Esophagus muscularis mucosa (tissue), 4 donors: ENCODE measurements at regions not wholly inside any gene's neighbourhood (a gene's known extent, or its start where the extent isn't known, plus 50 kb on each side); places are given as distances from the start of the nearest gene placed in this dataset.
"Not testable (repeated sequence)": the region's sequence is repeated elsewhere in the genome, so short reads cannot be mapped to it uniquely, and the experiment has no call there.

ENCODE experiments used
- DNase-seq: peaks from one replicate; pipeline ENCODE4 v3.0.0-alpha.2; 2017; ENCODE audit errors: extremely low spot score
- H3K27ac ChIP-seq, 4 donors: fragments of 200-600 bp; sonication (generic); replicated peaks in 1 of 4; 1 replicate in 3 of 4; 2 replicates in 1 of 4; pipeline ENCODE4 v1.5.1; 2016 to 2019; ENCODE audit warnings: mild to moderate bottlenecking in 1 of 4
- H3K27me3 ChIP-seq, 4 donors: fragments of 200-600 bp; sonication (generic); one replicate each; pipeline versions ENCODE4 v1.5.1 to v1.6.0; 2016 to 2019
- H3K36me3 ChIP-seq, 4 donors: fragments of 200-600 bp; sonication (generic); one replicate each; pipeline ENCODE4 v1.5.1; 2016 to 2019
- H3K4me1 ChIP-seq, 4 donors: fragments of 200-600 bp; sonication (generic); one replicate each; pipeline ENCODE4 v1.5.1; 2016 to 2019
- H3K4me3 ChIP-seq, 4 donors: fragments of 200-600 bp; sonication (generic); 1 replicate in 2 of 4; 2 replicates in 2 of 4; pipeline ENCODE4 v1.5.1; 2016 to 2019; ENCODE audit warnings: mild to moderate bottlenecking in 4 of 4, moderate library complexity in 1 of 4
- H3K9me3 ChIP-seq, 4 donors: fragments of 200-600 bp; sonication (generic); 1 replicate in 3 of 4; 2 replicates in 1 of 4; pipeline ENCODE4 v1.5.1; 2016 to 2019
- CTCF ChIP-seq, 3 experiments: fragments of 200-600 bp in 2 of 3; fragments of 450-650 bp in 1 of 3; sonication (generic) in 2 of 3; IDR thresholded peaks; one replicate each; pipeline ENCODE4 v1.5.1; 2017 to 2019; ENCODE audit warnings: antibody characterized with exemption in 3 of 3, mild to moderate bottlenecking in 2 of 3, moderate library complexity in 1 of 3
- EP300 ChIP-seq: sonication (generic); formaldehyde crosslinking; IDR thresholded peaks from one replicate; pipeline ENCODE4 v1.6.1; 2017; ENCODE audit warnings: antibody characterized with exemption
- POLR2A ChIP-seq: fragments of 450-650 bp; IDR thresholded peaks from one replicate; pipeline ENCODE4 v1.6.1; 2017; ENCODE audit warnings: antibody characterized with exemption, moderate library complexity, mild to moderate bottlenecking, low read depth
- POLR2AphosphoS5 ChIP-seq, 2 donors: sonication (generic); formaldehyde crosslinking; IDR thresholded peaks; one replicate each; pipeline ENCODE4 v1.6.1; 2017; ENCODE audit warnings: antibody characterized with exemption in 2 of 2
- WGBS: methylation state at CpG from one replicate; pipeline ENCODE4 v1.1.5; 2018; 5-methylcytosine and 5-hydroxymethylcytosine counted together
- intact Hi-C: fragments of 100-400 bp; cut with DNase I; formaldehyde crosslinking; loops from one replicate; pipeline ENCODE4 v1.15.1; 2023

DNA sequence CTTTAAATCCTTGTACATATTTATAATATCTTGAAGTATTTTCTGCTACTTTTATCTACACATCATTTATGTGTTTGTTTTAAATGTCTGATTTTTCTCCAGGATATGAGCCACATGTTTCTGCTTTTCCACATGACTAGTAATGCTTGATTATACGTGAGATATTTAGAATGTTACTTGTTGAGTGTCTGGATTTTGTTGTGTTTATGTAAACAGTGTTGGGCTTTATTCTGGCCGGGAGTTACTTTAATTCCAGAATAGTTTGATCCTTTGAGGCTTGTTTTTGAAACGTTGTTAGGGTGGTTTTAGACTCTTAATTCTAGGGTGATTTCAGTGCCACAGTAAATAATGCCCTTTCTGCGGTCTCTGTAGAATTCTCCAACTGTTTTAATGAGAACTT is 252.9 kb downstream of the BLID start:
- Histone ChIP-seq H3K36me3 (no peaks in the 10 kb centered on the region), H3K9me3 (peaks cover 0 to 3% (median 0%) of the 10 kb centered on the region in 4 donors), H3K4me1 (peaks cover 0 to 8% (median 0%) of the 10 kb centered on the region in 4 donors), H3K27ac (no peak overlapping the region), H3K27me3 (no peaks in the 10 kb centered on the region), H3K4me3 (no peak overlapping the region)
- WGBS = 77% methylated on average over 4 of the region's 4 CpGs
- TF ChIP-seq POLR2A = no peak
- TF ChIP-seq POLR2AphosphoS5 (IDR thresholded peaks at IDR 0.05) = no peak
- no peak for TF ChIP-seq EP300
- TF ChIP-seq CTCF (IDR thresholded peaks at IDR 0.05) = no peak
- intact Hi-C loops = no loop called here
- no peak for DNase-seq

GRCh38 chr11:121855138-121855537 is 260.9 kb downstream of the BLID start:
- H3K9me3 ChIP-seq = peaks cover 0 to 12% (median 5%) of the 10 kb centered on the region in 4 donors
- DNase-seq, H3K4me1 ChIP-seq, intact Hi-C loops, H3K36me3 ChIP-seq, H3K27me3 ChIP-seq, H3K4me3 ChIP-seq, H3K27ac ChIP-seq: not testable (repeated sequence)
- 94% methylated on average over 10 of the region's 11 CpGs for WGBS

- intact Hi-C loops = no loop called here
- Histone ChIP-seq H3K27me3 (no peaks in the 10 kb centered on the region), H3K36me3 (no peaks in the 10 kb centered on the region), H3K4me3 (no peak overlapping the region), H3K9me3 (peaks cover 0 to 3% (median under 1%) of the 10 kb centered on the region in 4 donors), H3K27ac (no peak overlapping the region), H3K4me1 (peaks cover 0 to 12% (median 6%) of the 10 kb centered on the region in 4 donors)
- TF ChIP-seq POLR2A = no peak
- no peak for TF ChIP-seq EP300
- TF ChIP-seq POLR2AphosphoS5 (IDR thresholded peaks at IDR 0.05) = no peak
- no peak for TF ChIP-seq CTCF (IDR thresholded peaks at IDR 0.05)
- WGBS = 100% methylated on average over 1 of the region's 1 CpG
- no peak for DNase-seq
Observed at GRCh38 chr11:121844016-121844415, 272.0 kb downstream of the BLID start.

DNA sequence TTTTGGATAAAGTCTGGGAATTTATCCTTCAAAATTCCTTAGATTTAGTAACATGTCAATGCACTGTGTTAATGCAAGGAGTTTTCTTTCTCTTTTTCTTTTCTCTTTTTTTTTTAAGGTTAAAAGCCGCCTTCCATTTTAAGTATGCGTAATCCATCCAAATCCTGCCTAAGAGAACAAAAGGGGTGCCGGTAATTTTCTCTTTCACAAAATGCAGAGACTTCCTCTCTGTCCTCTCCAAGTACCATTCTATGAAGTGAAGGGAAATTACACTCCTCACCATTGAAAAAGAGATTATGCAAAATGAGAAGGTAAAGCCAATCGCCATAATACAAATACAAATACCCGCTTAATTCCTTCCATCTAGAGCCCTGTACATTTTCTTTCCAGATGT is 273.8 kb downstream of the BLID start:
- Histone ChIP-seq H3K27me3 (no peaks in the 10 kb centered on the region), H3K4me1 (peaks cover 0 to 12% (median 6%) of the 10 kb centered on the region in 4 donors), H3K4me3 (no peak overlapping the region), H3K27ac (no peak overlapping the region), H3K36me3 (no peaks in the 10 kb centered on the region), H3K9me3 (no peaks in the 10 kb centered on the region)
- 94% methylated on average over 5 of the region's 5 CpGs for WGBS
- intact Hi-C loops = no loop called here
- no peak for DNase-seq
- no peak for TF ChIP-seq CTCF (IDR thresholded peaks at IDR 0.05)
- no peak for TF ChIP-seq POLR2AphosphoS5 (IDR thresholded peaks at IDR 0.05)
- TF ChIP-seq POLR2A = no peak
- no peak for TF ChIP-seq EP300

DNA sequence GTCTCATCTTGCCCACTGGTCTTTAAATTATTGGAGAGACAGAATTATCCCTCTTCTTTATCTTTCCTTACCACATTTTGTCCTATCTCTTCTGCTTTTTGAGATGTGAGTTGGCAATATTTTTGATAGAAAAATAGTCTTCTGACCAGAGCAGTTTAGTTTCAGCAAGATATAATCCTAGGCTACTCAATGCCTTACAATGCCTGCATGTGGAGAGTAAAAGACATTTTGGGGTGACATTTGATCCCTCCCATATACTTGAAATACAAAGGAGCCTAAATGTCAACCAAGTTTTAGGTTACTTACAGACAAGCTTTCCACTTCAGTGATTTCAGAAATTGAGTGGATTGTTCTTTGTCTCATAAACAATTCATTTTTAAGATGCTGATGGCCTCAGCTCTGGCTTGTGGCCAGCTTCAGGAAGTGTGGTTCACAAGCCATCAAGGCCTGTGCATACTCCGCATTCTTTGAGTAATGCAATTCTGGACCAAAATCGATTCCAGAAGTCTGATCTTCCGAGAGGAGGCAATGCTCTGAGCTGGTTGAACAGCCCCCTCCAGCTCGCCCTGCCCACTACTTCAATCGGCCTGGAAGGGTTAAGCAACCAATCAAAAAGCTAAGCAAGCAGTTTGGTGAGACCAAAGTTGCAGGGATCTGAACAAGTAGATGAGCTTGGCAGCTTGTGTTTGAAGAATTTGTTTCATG is 274.4 kb downstream of the BLID start:
- Histone ChIP-seq H3K9me3 (no peaks in the 10 kb centered on the region), H3K4me1 (peaks cover 0 to 12% (median 6%) of the 10 kb centered on the region in 4 donors), H3K36me3 (no peaks in the 10 kb centered on the region), H3K27ac (no peak overlapping the region), H3K4me3 (no peak overlapping the region), H3K27me3 (no peaks in the 10 kb centered on the region)
- WGBS = 43% methylated on average over 5 of the region's 5 CpGs
- intact Hi-C loops = no loop called here
- no peak for DNase-seq
- TF ChIP-seq CTCF (IDR thresholded peaks at IDR 0.05) (no peak), POLR2A (no peak), POLR2AphosphoS5 (IDR thresholded peaks at IDR 0.05) (no peak)
